IMR-90 (cell line): ENCODE measurements at regions not wholly inside any gene's neighbourhood (a gene's known extent, or its start where the extent isn't known, plus 50 kb on each side); places are given as distances from the start of the nearest gene placed in this dataset.

Source experiments
- ATAC-seq: fragments of 200-7000 bp; cut with Tn5 transposase; 2 replicates; pipeline ENCODE4 v1.9.1; 2020; ENCODE audit warnings: low read depth, mild to moderate bottlenecking, moderate library complexity
- BruUV-seq: library from RNA; stranded (reverse); fragments of 400-500 nt; replicated peaks from 2 replicates; lab custom pipeline; 2021; lab: Mats Ljungman, UMichigan
- CTCF ChIA-PET: fragments of 300-600 bp; formaldehyde crosslinking; extraction: SDS; loops from one replicate; lab custom pipeline; 2021; ENCODE audit warnings: antibody characterized with exemption; lab: Yijun Ruan, JAX
- POLR2A ChIA-PET: fragments of 300-600 bp; sonication (Branson Sonifier 250); formaldehyde crosslinking; loops from one replicate; lab custom pipeline; 2022; ENCODE audit warnings: antibody characterized with exemption; ENCODE audit not compliant: unreplicated experiment; lab: Charles Lee
- DNase-seq: peaks from one replicate; pipeline ENCODE4 v3.0.0; 2013
- H2AFZ ChIP-seq: replicated peaks from 2 replicates; pipeline ENCODE3; 2013; ENCODE audit warnings: low read length, mild to moderate bottlenecking; ENCODE audit not compliant: poor library complexity
- H2AK5ac ChIP-seq: 2 replicates; pipeline ENCODE4 v1.6.1; 2013; ENCODE audit warnings: low read depth, low read length, inconsistent platforms
- H2AK9ac ChIP-seq: replicated peaks from 2 replicates; pipeline ENCODE3; 2013; ENCODE audit warnings: mild to moderate bottlenecking, low read depth, low read length, moderate library complexity; ENCODE audit not compliant: poor library complexity
- H2BK120ac ChIP-seq: 2 replicates; pipeline ENCODE4 v1.6.1; 2013; ENCODE audit warnings: low read depth, low read length, inconsistent platforms
- H2BK15ac ChIP-seq: 3 replicates; pipeline ENCODE4 v1.6.1; 2013; ENCODE audit warnings: low read depth, low read length, inconsistent platforms
- H2BK20ac ChIP-seq: 2 replicates; pipeline ENCODE4 v1.6.1; 2013; ENCODE audit warnings: low read depth, mild to moderate bottlenecking, inconsistent platforms, low read length, moderate library complexity
- H2BK5ac ChIP-seq: 2 replicates; pipeline ENCODE4 v1.6.1; 2013; ENCODE audit warnings: mild to moderate bottlenecking, low read depth, low read length, inconsistent platforms; ENCODE audit not compliant: poor library complexity, severe bottlenecking
- H3K14ac ChIP-seq: replicated peaks from 2 replicates; pipeline ENCODE4 v1.6.1; 2013; ENCODE audit warnings: low read depth, low read length, inconsistent platforms
- H3K18ac ChIP-seq: 2 replicates; pipeline ENCODE4 v1.6.1; 2013; ENCODE audit warnings: low read depth, low read length, control low read depth
- H3K23ac ChIP-seq: 2 replicates; pipeline ENCODE4 v1.6.1; 2013; ENCODE audit warnings: low read depth, low read length, inconsistent platforms
- H3K27ac ChIP-seq: 2 replicates; pipeline ENCODE4 v1.5.1; 2013; ENCODE audit warnings: mild to moderate bottlenecking, control low read depth, low read length; ENCODE audit not compliant: insufficient read depth
- H3K27me3 ChIP-seq: 2 replicates; pipeline ENCODE4 v1.6.1; 2013; ENCODE audit warnings: low read length; ENCODE audit not compliant: control insufficient read depth, insufficient read depth
- H3K36me3 ChIP-seq: 2 replicates; pipeline ENCODE4 v1.6.1; 2013; ENCODE audit warnings: low read length, mixed read lengths; ENCODE audit not compliant: control insufficient read depth, insufficient read depth
- H3K4ac ChIP-seq: 2 replicates; pipeline ENCODE4 v1.6.1; 2013; ENCODE audit warnings: low read depth, low read length, inconsistent platforms
- H3K4me1 ChIP-seq: 2 replicates; pipeline ENCODE4 v1.6.1; 2013; ENCODE audit warnings: low read length, mixed read lengths; ENCODE audit not compliant: control insufficient read depth, insufficient read depth
- H3K4me2 ChIP-seq: 2 replicates; pipeline ENCODE4 v1.6.1; 2013; ENCODE audit warnings: low read depth, mild to moderate bottlenecking, control low read depth, low read length, moderate library complexity
- H3K4me3 ChIP-seq: 2 replicates; pipeline ENCODE4 v1.5.1; 2013; ENCODE audit warnings: low read depth, mild to moderate bottlenecking, control low read depth, low read length, moderate library complexity; ENCODE audit not compliant: insufficient read depth
- H3K56ac ChIP-seq: 2 replicates; pipeline ENCODE4 v1.6.1; 2013; ENCODE audit warnings: low read length, inconsistent platforms; ENCODE audit not compliant: insufficient read depth; ENCODE audit errors: extremely low read depth
- H3K79me1 ChIP-seq, 2 experiments: 2 replicates each; pipeline ENCODE4 v1.6.1; 2013; ENCODE audit warnings: low read length in 2 of 2, inconsistent platforms in 1 of 2, low read depth in 1 of 2
- H3K9ac ChIP-seq: 2 replicates; pipeline ENCODE4 v1.6.1; 2013; ENCODE audit warnings: low read depth, low read length, control low read depth
- H3K9me1 ChIP-seq: 2 replicates; pipeline ENCODE4 v1.6.1; 2013; ENCODE audit warnings: low read length, inconsistent platforms; ENCODE audit not compliant: insufficient read depth
- H3K9me3 ChIP-seq: 2 replicates; pipeline ENCODE4 v1.6.1; 2013; ENCODE audit warnings: low read length; ENCODE audit not compliant: control insufficient read depth, insufficient read depth
- H4K20me1 ChIP-seq: 2 replicates; pipeline ENCODE4 v1.6.1; 2013; ENCODE audit warnings: low read length, inconsistent platforms; ENCODE audit not compliant: insufficient read depth
- H4K5ac ChIP-seq: 2 replicates; pipeline ENCODE4 v1.6.1; 2013; ENCODE audit warnings: mild to moderate bottlenecking, low read depth, low read length, control low read depth
- H4K8ac ChIP-seq, 2 experiments: 2 replicates each; pipeline ENCODE4 v1.6.1; 2013; ENCODE audit warnings: low read depth in 2 of 2, low read length in 2 of 2, control low read depth in 1 of 2, inconsistent platforms in 1 of 2
- H4K91ac ChIP-seq: 2 replicates; pipeline ENCODE4 v1.6.1; 2013; ENCODE audit warnings: low read depth, low read length, inconsistent platforms; ENCODE audit not compliant: insufficient read depth
- BHLHE40 ChIP-seq: fragments of 150-350 bp; IDR thresholded peaks from 2 replicates; pipeline ENCODE4 v1.6.1; 2016; ENCODE audit warnings: mild to moderate bottlenecking, low read depth, low read length
- FOS ChIP-seq: fragments of 150-350 bp; IDR thresholded peaks from 2 replicates; pipeline ENCODE4 v1.6.1; 2016; ENCODE audit warnings: low read depth, low read length
- MAZ ChIP-seq: IDR thresholded peaks from 2 replicates; pipeline ENCODE4 v1.6.1; 2012; ENCODE audit warnings: low read depth, mild to moderate bottlenecking, low read length, improper control_type of control experiment, moderate library complexity, borderline replicate concordance
- POLR2A ChIP-seq: IDR thresholded peaks from 2 replicates; pipeline ENCODE4 v1.6.1; 2012; ENCODE audit warnings: mild to moderate bottlenecking, low read depth, low read length
- RAD21 ChIP-seq: IDR thresholded peaks from 2 replicates; pipeline ENCODE4 v1.6.1; 2012; ENCODE audit warnings: low read length, improper control_type of control experiment
- SMC3 ChIP-seq: fragments of 150-350 bp; IDR thresholded peaks from 2 replicates; pipeline ENCODE4 v1.6.1; 2016; ENCODE audit warnings: low read depth, mild to moderate bottlenecking, antibody characterized with exemption, low read length, moderate library complexity
- WGBS, 2 experiments: methylation state at CpG; one replicate each; pipeline versions ENCODE4 v1.1.5 to v1.1.7; 2013; ENCODE audit warnings: missing lambda C conversion rate in 2 of 2; ENCODE audit not compliant: insufficient read length in 1 of 2; ENCODE audit errors: extremely low coverage in 2 of 2; 5-methylcytosine and 5-hydroxymethylcytosine counted together
- dilution Hi-C: fragments of 300-500 bp; cut with HindIII; formaldehyde crosslinking; loops from one replicate; pipeline ENCODE4 v1.14.3; 2018; ENCODE audit warnings: low sequenced_read_pairs; ENCODE audit not compliant: unreplicated experiment
- in situ Hi-C: fragments of 300-500 bp; cut with MboI; formaldehyde crosslinking; loops from 3 replicates; pipeline ENCODE4 v1.14.3; 2019; ENCODE audit warnings: low sequenced_read_pairs, inconsistent platforms, mixed read lengths
- intact Hi-C: fragments of 100-400 bp; cut with micrococcal nuclease; formaldehyde crosslinking; loops from 2 replicates; pipeline ENCODE4 v1.10.0; 2022
- TF ChIP-seq, protein P1 (sequence below): fragments of 150-350 bp; IDR thresholded peaks from 2 replicates; pipeline ENCODE4 v1.6.1; 2017; ENCODE audit warnings: mild to moderate bottlenecking, antibody characterized with exemption, low read length, low read depth

GRCh38 chr2:51624995-51625394, 593.1 kb upstream of the NRXN1 start:
- intact Hi-C loops, result no loop called here
- no CpG with 5 or more reads among the region's 3 CpGs for WGBS, 2 experiments
- H2BK5ac ChIP-seq, result no peak overlapping the region
- ATAC-seq (peak; percentile 75), DNase-seq (peak; percentile 73)
- no peak overlapping the region for H2AK5ac ChIP-seq
- no peak overlapping the region for H3K56ac ChIP-seq
- H2BK20ac ChIP-seq, result no peak overlapping the region
- ChIA-PET POLR2A (no interaction called here), CTCF (no interaction called here)
- no peaks in the 10 kb centered on the region for H4K20me1 ChIP-seq
- no peak overlapping the region for H3K27ac ChIP-seq
- no peak overlapping the region for H3K14ac ChIP-seq
- no peak overlapping the region for H3K4ac ChIP-seq
- H3K4me2 ChIP-seq, result no peak overlapping the region
- no peak overlapping the region for H4K8ac ChIP-seq
- no peaks in the 10 kb centered on the region for H3K36me3 ChIP-seq
- H2AFZ ChIP-seq, result no peak overlapping the region
- peak overlapping the region; percentile 94; the same call in 1 of the 2 replicates for H3K18ac ChIP-seq
- no peak overlapping the region for H3K4me3 ChIP-seq
- H2AK9ac ChIP-seq, result no peak overlapping the region
- H3K9me1 ChIP-seq, result no peaks in the 10 kb centered on the region
- H3K4me1 ChIP-seq, result peaks cover 4% of the 10 kb centered on the region
- no peak overlapping the region for H4K91ac ChIP-seq
- no peak overlapping the region for H3K23ac ChIP-seq
- H2BK120ac ChIP-seq, result no peak overlapping the region
- no peaks in the 10 kb centered on the region for H3K27me3 ChIP-seq
- dilution Hi-C loops, result no loop called here
- TF ChIP-seq POLR2A (no peak), RAD21 (no peak), MAZ (no peak), SMC3 (no peak), BHLHE40 (no peak), FOS (no peak)
- TF ChIP-seq, protein P1, sequence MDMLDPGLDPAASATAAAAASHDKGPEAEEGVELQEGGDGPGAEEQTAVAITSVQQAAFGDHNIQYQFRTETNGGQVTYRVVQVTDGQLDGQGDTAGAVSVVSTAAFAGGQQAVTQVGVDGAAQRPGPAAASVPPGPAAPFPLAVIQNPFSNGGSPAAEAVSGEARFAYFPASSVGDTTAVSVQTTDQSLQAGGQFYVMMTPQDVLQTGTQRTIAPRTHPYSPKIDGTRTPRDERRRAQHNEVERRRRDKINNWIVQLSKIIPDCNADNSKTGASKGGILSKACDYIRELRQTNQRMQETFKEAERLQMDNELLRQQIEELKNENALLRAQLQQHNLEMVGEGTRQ, result peak; percentile 47; the same call in 1 of the 2 replicates
- BruUV-seq, result no TSS peak
- H3K9ac ChIP-seq, result no peak overlapping the region
- no peak overlapping the region for H4K5ac ChIP-seq
- no peak overlapping the region for H2BK15ac ChIP-seq
- H3K9me3 ChIP-seq, result no peaks in the 10 kb centered on the region
- in situ Hi-C loops, result no loop called here
- no peaks in the 10 kb centered on the region for H3K79me1 ChIP-seq
